Right atrium auricular region (tissue), 2 donors: ENCODE measurements at regions not wholly inside any gene's neighbourhood (a gene's known extent, or its start where the extent isn't known, plus 50 kb on each side); places are given as distances from the start of the nearest gene placed in this dataset.

Source experiments
- DNase-seq: peaks from one replicate; pipeline ENCODE4 v3.0.0-alpha.2; 2019; ENCODE audit warnings: low spot score
- H3K27ac ChIP-seq, 2 donors: fragments of 200-600 bp; sonication (generic); 1 replicate in 1 of 2; 2 replicates in 1 of 2; pipeline ENCODE4 v1.5.1; 2016 to 2019
- H3K27me3 ChIP-seq, 2 donors: fragments of 200-600 bp; sonication (generic); one replicate each; pipeline versions ENCODE4 v1.5.1 to v1.6.0; 2017 to 2019
- H3K36me3 ChIP-seq: fragments of 200-600 bp; sonication (generic); one replicate; pipeline ENCODE4 v1.5.1; 2016
- H3K4me1 ChIP-seq, 2 donors: fragments of 200-600 bp; sonication (generic); one replicate each; pipeline versions ENCODE4 v1.5.1 to v1.6.0; 2017 to 2019
- H3K4me3 ChIP-seq, 2 donors: fragments of 200-600 bp; sonication (generic); 1 replicate in 1 of 2; 2 replicates in 1 of 2; pipeline ENCODE4 v1.5.1; 2017 to 2019; ENCODE audit warnings: mild to moderate bottlenecking in 1 of 2, moderate library complexity in 1 of 2
- H3K9me3 ChIP-seq, 2 donors: fragments of 200-600 bp; sonication (generic); one replicate each; pipeline ENCODE4 v1.5.1; 2019
- CTCF ChIP-seq, 2 donors: fragments of 200-600 bp; sonication (generic); IDR thresholded peaks; one replicate each; pipeline ENCODE4 v1.5.1; 2019; ENCODE audit warnings: antibody characterized with exemption in 2 of 2

- H3K27me3 ChIP-seq: no peaks in the 10 kb centered on the region
- no peaks in the 10 kb centered on the region for H3K9me3 ChIP-seq
- TF ChIP-seq CTCF (IDR thresholded peaks at IDR 0.05): no peak
- no peak overlapping the region for H3K4me3 ChIP-seq
- H3K4me1 ChIP-seq: peaks cover 0 to 14% of the 10 kb centered on the region in 2 donors
- no peak overlapping the region for H3K27ac ChIP-seq
- DNase-seq: no peak
- H3K36me3 ChIP-seq: no peaks in the 10 kb centered on the region
Observed at GRCh38 chr5:154135125-154135817, 55.3 kb upstream of the GALNT10 start.

GRCh38 chr5:154136141-154136540, 54.4 kb upstream of the GALNT10 start:
- H3K4me1 ChIP-seq: peaks cover 0 to 21% of the 10 kb centered on the region in 2 donors
- DNase-seq: no peak
- no peaks in the 10 kb centered on the region for H3K27me3 ChIP-seq
- TF ChIP-seq CTCF (IDR thresholded peaks at IDR 0.05): no peak
- no peaks in the 10 kb centered on the region for H3K36me3 ChIP-seq
- no peak overlapping the region for H3K27ac ChIP-seq
- H3K4me3 ChIP-seq: no peak overlapping the region
- no peaks in the 10 kb centered on the region for H3K9me3 ChIP-seq

GRCh38 chr5:154138701-154139100, 51.8 kb upstream of the GALNT10 start:
- H3K4me3 ChIP-seq: no peak overlapping the region
- DNase-seq: no peak
- H3K36me3 ChIP-seq: no peaks in the 10 kb centered on the region
- H3K4me1 ChIP-seq: peaks cover 0 to 46% of the 10 kb centered on the region in 2 donors
- peak overlapping the region; percentile 60 to 62 for H3K27ac ChIP-seq
- H3K9me3 ChIP-seq: no peaks in the 10 kb centered on the region
- no peaks in the 10 kb centered on the region for H3K27me3 ChIP-seq
- TF ChIP-seq CTCF (IDR thresholded peaks at IDR 0.05): no peak

DNA sequence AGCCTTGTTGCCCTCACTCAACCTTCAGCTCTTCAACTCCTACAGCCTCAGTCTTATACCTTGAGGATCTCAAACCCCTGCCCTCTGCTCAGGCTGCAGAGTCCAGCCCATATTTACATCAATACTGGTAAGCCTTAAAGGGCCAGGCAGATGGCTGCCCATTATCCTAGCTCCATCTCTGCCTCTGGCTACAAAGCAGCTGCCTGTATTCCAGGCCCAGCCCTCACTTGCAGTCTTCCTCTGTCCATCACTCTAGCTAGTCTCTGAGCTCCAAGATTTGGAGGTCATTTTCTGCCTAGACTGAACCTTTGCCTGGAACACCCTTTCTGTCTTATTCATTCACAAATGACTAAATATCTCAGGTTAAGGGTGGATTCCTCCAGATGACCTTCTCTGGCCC, 50.2 kb upstream of the GALNT10 start:
- no peak for TF ChIP-seq CTCF (IDR thresholded peaks at IDR 0.05)
- H3K4me3 ChIP-seq: no peak overlapping the region
- H3K9me3 ChIP-seq: no peaks in the 10 kb centered on the region
- DNase-seq: no peak
- H3K27ac ChIP-seq: no peak overlapping the region
- H3K36me3 ChIP-seq: no peaks in the 10 kb centered on the region
- peaks cover 0 to 56% of the 10 kb centered on the region in 2 donors for H3K4me1 ChIP-seq
- no peaks in the 10 kb centered on the region for H3K27me3 ChIP-seq
